ENCODE measurements at regions not wholly inside any gene's neighbourhood (a gene's known extent, or its start where the extent isn't known, plus 50 kb on each side); places are given as distances from the start of the nearest gene placed in this dataset.

- 67% methylated on average over 1 of the region's 5 CpGs for WGBS (ENCODE audit: insufficient coverage)
- Histone ChIP-seq H3K4me1 (ENCODE audit: control extremely low read depth in 1 of 4, control insufficient read depth in 4 of 4, insufficient read depth in 4 of 4, low read length in 3 of 4) (no peaks in the 10 kb centered on the region), H3K27ac (ENCODE audit: insufficient read depth in 1 of 2, low read depth in 1 of 2, low read length in 2 of 2, poor library complexity in 1 of 2, severe bottlenecking in 2 of 2) (no peak overlapping the region), H3K9me3 (ENCODE audit: control extremely low read depth in 1 of 5, control insufficient read depth in 4 of 5, insufficient read depth in 2 of 5, low read depth in 1 of 5, low read length in 4 of 5) (no peaks in the 10 kb centered on the region), H3K27me3 (replicated peaks in 2 of 5; ENCODE audit: control insufficient read depth in 4 of 5, insufficient read depth in 5 of 5, low read length in 4 of 5) (no peaks in the 10 kb centered on the region), H3K4me3 (ENCODE audit: control insufficient read depth in 1 of 7, extremely low read depth in 1 of 7, insufficient read depth in 4 of 7, low read depth in 2 of 7, low read length in 6 of 7) (no peak overlapping the region), H3K36me3 (ENCODE audit: control insufficient read depth in 4 of 4, insufficient read depth in 4 of 4, low read length in 3 of 4) (no peaks in the 10 kb centered on the region)
- CTCF ChIA-PET, result no interaction called here
- POLR2A ChIA-PET, result no interaction called here
- no peak for DNase-seq
Observed at GRCh38 chr4:17115583-17115982, 217.1 kb upstream of the LDB2 start.

DNA sequence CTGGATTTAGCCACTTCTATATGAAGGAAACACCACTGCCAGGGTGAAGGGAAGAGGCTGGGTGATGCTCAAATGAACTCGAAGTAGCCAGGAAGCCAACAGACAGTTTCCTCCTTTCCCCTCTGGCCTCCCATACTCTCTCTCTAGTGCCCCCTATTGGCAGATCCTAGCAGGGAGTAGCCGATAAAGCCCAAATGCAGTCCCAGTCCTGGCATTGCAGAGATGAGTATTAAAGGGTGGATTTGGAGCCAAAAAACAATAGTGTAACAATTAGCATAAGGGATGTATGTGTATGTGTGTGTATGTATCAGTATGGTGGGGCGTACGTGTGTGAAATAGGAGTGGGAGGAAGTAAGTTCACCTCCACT, 213.8 kb upstream of the LDB2 start:
- ChIA-PET CTCF (interaction anchor here (0.9 to 1.4 kb wide), 2 partner anchors 12 to 194 kb away, joined by 3 to 4 read pairs; no protein-coding TSS in a partner anchor), POLR2A (no interaction called here)
- DNase-seq, result no peak

GRCh38 chr4:17109126-17109525, 210.7 kb upstream of the LDB2 start:
- no peak for DNase-seq
- Histone ChIP-seq H3K4me3 (ENCODE audit: control insufficient read depth in 1 of 7, extremely low read depth in 1 of 7, insufficient read depth in 4 of 7, low read depth in 2 of 7, low read length in 6 of 7) (no peak overlapping the region), H3K27ac (ENCODE audit: insufficient read depth in 1 of 2, low read depth in 1 of 2, low read length in 2 of 2, poor library complexity in 1 of 2, severe bottlenecking in 2 of 2) (no peak overlapping the region), H3K36me3 (ENCODE audit: control insufficient read depth in 4 of 4, insufficient read depth in 4 of 4, low read length in 3 of 4) (no peaks in the 10 kb centered on the region), H3K4me1 (ENCODE audit: control extremely low read depth in 1 of 4, control insufficient read depth in 4 of 4, insufficient read depth in 4 of 4, low read length in 3 of 4) (no peaks in the 10 kb centered on the region), H3K27me3 (replicated peaks in 2 of 5; ENCODE audit: control insufficient read depth in 4 of 5, insufficient read depth in 5 of 5, low read length in 4 of 5) (no peaks in the 10 kb centered on the region), H3K9me3 (ENCODE audit: control extremely low read depth in 1 of 5, control insufficient read depth in 4 of 5, insufficient read depth in 2 of 5, low read depth in 1 of 5, low read length in 4 of 5) (peaks cover 0 to 2% (median 0%) of the 10 kb centered on the region in 5 experiments)
- CTCF ChIA-PET, result no interaction called here
- WGBS (ENCODE audit: insufficient coverage), result 50% methylated on average over 2 of the region's 2 CpGs
- POLR2A ChIA-PET, result no interaction called here

More for the DNA sequence above, 213.8 kb upstream of the LDB2 start:
- H3K36me3 ChIP-seq (ENCODE audit: control insufficient read depth in 4 of 4, insufficient read depth in 4 of 4, low read length in 3 of 4), result no peaks in the 10 kb centered on the region
- H3K27me3 ChIP-seq (replicated peaks in 2 of 5; ENCODE audit: control insufficient read depth in 4 of 5, insufficient read depth in 5 of 5, low read length in 4 of 5), result no peaks in the 10 kb centered on the region
- no peak overlapping the region for H3K4me3 ChIP-seq (ENCODE audit: control insufficient read depth in 1 of 7, extremely low read depth in 1 of 7, insufficient read depth in 4 of 7, low read depth in 2 of 7, low read length in 6 of 7)
- no peaks in the 10 kb centered on the region for H3K9me3 ChIP-seq (ENCODE audit: control extremely low read depth in 1 of 5, control insufficient read depth in 4 of 5, insufficient read depth in 2 of 5, low read depth in 1 of 5, low read length in 4 of 5)
- H3K27ac ChIP-seq (ENCODE audit: insufficient read depth in 1 of 2, low read depth in 1 of 2, low read length in 2 of 2, poor library complexity in 1 of 2, severe bottlenecking in 2 of 2), result no peak overlapping the region
- no peaks in the 10 kb centered on the region for H3K4me1 ChIP-seq (ENCODE audit: control extremely low read depth in 1 of 4, control insufficient read depth in 4 of 4, insufficient read depth in 4 of 4, low read length in 3 of 4)
- WGBS (ENCODE audit: insufficient coverage), result 40% methylated on average over 4 of the region's 4 CpGs

DNA sequence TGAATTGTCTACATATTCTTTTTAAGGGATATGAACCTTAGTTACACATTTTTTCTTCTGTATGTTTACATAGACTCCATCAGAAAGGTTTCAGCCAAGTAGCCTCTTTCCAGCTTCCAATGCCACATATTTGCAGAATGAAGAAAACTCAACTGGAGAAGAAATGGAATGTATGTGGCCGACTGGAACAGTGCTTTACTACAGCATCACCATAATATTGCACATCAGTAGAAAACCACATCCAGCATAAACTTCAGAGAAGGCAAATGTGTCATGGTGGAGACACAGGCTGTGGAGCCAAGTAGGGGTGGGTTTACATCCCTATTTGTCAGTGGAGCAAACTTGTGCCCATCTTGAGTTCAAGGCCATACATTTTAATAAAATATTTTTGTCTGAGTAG, 204.8 kb upstream of the LDB2 start:
- CTCF ChIA-PET, result no interaction called here
- Histone ChIP-seq H3K27me3 (replicated peaks in 2 of 5; ENCODE audit: control insufficient read depth in 4 of 5, insufficient read depth in 5 of 5, low read length in 4 of 5) (no peaks in the 10 kb centered on the region), H3K4me3 (ENCODE audit: control insufficient read depth in 1 of 7, extremely low read depth in 1 of 7, insufficient read depth in 4 of 7, low read depth in 2 of 7, low read length in 6 of 7) (no peak overlapping the region), H3K27ac (ENCODE audit: insufficient read depth in 1 of 2, low read depth in 1 of 2, low read length in 2 of 2, poor library complexity in 1 of 2, severe bottlenecking in 2 of 2) (no peak overlapping the region), H3K4me1 (ENCODE audit: control extremely low read depth in 1 of 4, control insufficient read depth in 4 of 4, insufficient read depth in 4 of 4, low read length in 3 of 4) (no peaks in the 10 kb centered on the region), H3K36me3 (ENCODE audit: control insufficient read depth in 4 of 4, insufficient read depth in 4 of 4, low read length in 3 of 4) (no peaks in the 10 kb centered on the region), H3K9me3 (ENCODE audit: control extremely low read depth in 1 of 5, control insufficient read depth in 4 of 5, insufficient read depth in 2 of 5, low read depth in 1 of 5, low read length in 4 of 5) (peaks cover 0 to 2% (median 0%) of the 10 kb centered on the region in 5 experiments)
- WGBS (ENCODE audit: insufficient coverage), result no CpG with 5 or more reads among the region's 1 CpG
- DNase-seq, result no peak
- POLR2A ChIA-PET, result no interaction called here

DNA sequence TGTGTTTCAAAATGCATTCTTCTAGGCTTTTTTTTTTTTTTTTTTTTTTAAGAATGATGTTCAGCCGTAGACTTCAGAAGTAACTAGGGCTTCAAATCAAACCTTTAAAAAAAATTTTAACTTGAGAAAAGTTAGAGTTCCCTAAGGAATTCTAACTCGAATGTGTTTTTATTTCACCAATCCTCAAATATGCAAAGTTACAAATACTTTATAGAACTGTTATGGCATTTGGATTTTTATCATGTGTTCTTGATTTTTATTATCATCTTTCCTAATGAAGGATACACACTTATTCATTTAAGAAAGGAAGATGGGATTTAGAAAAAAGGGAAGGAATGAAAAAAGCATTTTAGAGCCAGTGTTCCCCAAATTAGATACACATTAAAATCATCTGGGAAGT, 200.6 kb upstream of the LDB2 start:
- DNase-seq, result no peak
- H3K27ac ChIP-seq (ENCODE audit: insufficient read depth in 1 of 2, low read depth in 1 of 2, low read length in 2 of 2, poor library complexity in 1 of 2, severe bottlenecking in 2 of 2), result no peak overlapping the region
- CTCF ChIA-PET, result no interaction called here
- no peak overlapping the region for H3K4me3 ChIP-seq (ENCODE audit: control insufficient read depth in 1 of 7, extremely low read depth in 1 of 7, insufficient read depth in 4 of 7, low read depth in 2 of 7, low read length in 6 of 7)
- no peaks in the 10 kb centered on the region for H3K9me3 ChIP-seq (ENCODE audit: control extremely low read depth in 1 of 5, control insufficient read depth in 4 of 5, insufficient read depth in 2 of 5, low read depth in 1 of 5, low read length in 4 of 5)
- peaks cover 0 to 4% (median 0%) of the 10 kb centered on the region in 5 experiments for H3K27me3 ChIP-seq (replicated peaks in 2 of 5; ENCODE audit: control insufficient read depth in 4 of 5, insufficient read depth in 5 of 5, low read length in 4 of 5)
- POLR2A ChIA-PET, result no interaction called here
- no peaks in the 10 kb centered on the region for H3K36me3 ChIP-seq (ENCODE audit: control insufficient read depth in 4 of 4, insufficient read depth in 4 of 4, low read length in 3 of 4)
- no CpG with 5 or more reads among the region's 2 CpGs for WGBS (ENCODE audit: insufficient coverage)
- H3K4me1 ChIP-seq (ENCODE audit: control extremely low read depth in 1 of 4, control insufficient read depth in 4 of 4, insufficient read depth in 4 of 4, low read length in 3 of 4), result no peaks in the 10 kb centered on the region

GRCh38 chr4:17098401-17098800, 200.0 kb upstream of the LDB2 start:
- 84% methylated on average over 4 of the region's 4 CpGs for WGBS (ENCODE audit: insufficient coverage)
- Histone ChIP-seq H3K9me3 (ENCODE audit: control extremely low read depth in 1 of 5, control insufficient read depth in 4 of 5, insufficient read depth in 2 of 5, low read depth in 1 of 5, low read length in 4 of 5) (no peaks in the 10 kb centered on the region), H3K4me1 (ENCODE audit: control extremely low read depth in 1 of 4, control insufficient read depth in 4 of 4, insufficient read depth in 4 of 4, low read length in 3 of 4) (no peaks in the 10 kb centered on the region), H3K4me3 (ENCODE audit: control insufficient read depth in 1 of 7, extremely low read depth in 1 of 7, insufficient read depth in 4 of 7, low read depth in 2 of 7, low read length in 6 of 7) (no peak overlapping the region), H3K27ac (ENCODE audit: insufficient read depth in 1 of 2, low read depth in 1 of 2, low read length in 2 of 2, poor library complexity in 1 of 2, severe bottlenecking in 2 of 2) (no peak overlapping the region), H3K27me3 (replicated peaks in 2 of 5; ENCODE audit: control insufficient read depth in 4 of 5, insufficient read depth in 5 of 5, low read length in 4 of 5) (peaks cover 0 to 4% (median 0%) of the 10 kb centered on the region in 5 experiments), H3K36me3 (ENCODE audit: control insufficient read depth in 4 of 4, insufficient read depth in 4 of 4, low read length in 3 of 4) (no peaks in the 10 kb centered on the region)
- ChIA-PET POLR2A (no interaction called here), CTCF (no interaction called here)
- no peak for DNase-seq

DNA sequence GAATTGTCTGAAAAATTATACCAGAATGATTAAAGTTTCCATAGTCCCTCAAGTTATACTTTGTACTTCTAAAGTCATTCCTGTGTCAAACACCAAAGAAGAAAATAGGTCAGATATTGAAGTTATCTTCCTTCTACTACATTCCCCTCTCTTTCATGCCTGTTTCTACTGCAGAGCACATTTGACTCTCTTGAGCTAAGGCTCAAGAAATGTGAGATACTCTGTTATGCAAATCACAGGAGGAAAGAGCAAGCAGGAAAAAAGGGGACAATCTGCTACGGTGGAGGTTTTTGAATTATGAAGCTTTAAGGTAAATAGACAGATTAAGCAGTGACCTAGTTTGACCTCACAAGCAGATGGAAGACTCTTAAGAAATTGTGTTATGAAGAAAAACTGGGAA, 198.9 kb upstream of the LDB2 start:
- no peak for DNase-seq
- H3K4me1 ChIP-seq (ENCODE audit: control extremely low read depth in 1 of 4, control insufficient read depth in 4 of 4, insufficient read depth in 4 of 4, low read length in 3 of 4), result no peaks in the 10 kb centered on the region
- H3K27ac ChIP-seq (ENCODE audit: insufficient read depth in 1 of 2, low read depth in 1 of 2, low read length in 2 of 2, poor library complexity in 1 of 2, severe bottlenecking in 2 of 2), result no peak overlapping the region
- POLR2A ChIA-PET, result no interaction called here
- 92% methylated on average over 1 of the region's 1 CpG for WGBS (ENCODE audit: insufficient coverage)
- no peaks in the 10 kb centered on the region for H3K9me3 ChIP-seq (ENCODE audit: control extremely low read depth in 1 of 5, control insufficient read depth in 4 of 5, insufficient read depth in 2 of 5, low read depth in 1 of 5, low read length in 4 of 5)
- H3K36me3 ChIP-seq (ENCODE audit: control insufficient read depth in 4 of 4, insufficient read depth in 4 of 4, low read length in 3 of 4), result no peaks in the 10 kb centered on the region
- peaks cover 0 to 5% (median 0%) of the 10 kb centered on the region in 5 experiments for H3K27me3 ChIP-seq (replicated peaks in 2 of 5; ENCODE audit: control insufficient read depth in 4 of 5, insufficient read depth in 5 of 5, low read length in 4 of 5)
- H3K4me3 ChIP-seq (ENCODE audit: control insufficient read depth in 1 of 7, extremely low read depth in 1 of 7, insufficient read depth in 4 of 7, low read depth in 2 of 7, low read length in 6 of 7), result no peak overlapping the region
- CTCF ChIA-PET, result no interaction called here
